ENCODE measurements at regions not wholly inside any gene's neighbourhood (a gene's known extent, or its start where the extent isn't known, plus 50 kb on each side); places are given as distances from the start of the nearest gene placed in this dataset.
"Not testable (repeated sequence)": the region's sequence is repeated elsewhere in the genome, so short reads cannot be mapped to it uniquely, and the experiment has no call there.

DNA sequence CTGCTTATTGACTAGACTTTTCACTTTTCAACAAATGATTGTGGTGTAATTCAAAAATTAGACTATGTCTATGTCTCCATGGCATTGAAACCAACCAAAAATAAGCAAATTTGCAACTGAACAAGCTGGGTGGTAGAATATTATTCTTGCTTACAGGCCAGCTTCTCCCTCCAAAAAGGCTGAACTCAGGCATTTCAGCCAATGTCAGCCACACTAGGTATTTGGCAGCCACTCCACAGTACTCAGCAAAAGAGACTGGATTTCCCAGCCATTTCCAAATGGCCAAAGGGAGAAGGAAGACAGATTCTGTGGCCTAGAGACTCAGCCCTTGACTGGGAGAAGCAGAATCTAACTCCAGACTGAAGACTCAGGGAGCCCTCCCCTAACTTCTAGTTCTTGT, 121.8 kb upstream of the IRX5 start:
- no peak for DNase-seq (ENCODE audit: low spot score)

- DNase-seq (ENCODE audit: low spot score), result no peak
Observed at GRCh38 chr16:54806881-54807360, 123.7 kb upstream of the IRX5 start.

DNA sequence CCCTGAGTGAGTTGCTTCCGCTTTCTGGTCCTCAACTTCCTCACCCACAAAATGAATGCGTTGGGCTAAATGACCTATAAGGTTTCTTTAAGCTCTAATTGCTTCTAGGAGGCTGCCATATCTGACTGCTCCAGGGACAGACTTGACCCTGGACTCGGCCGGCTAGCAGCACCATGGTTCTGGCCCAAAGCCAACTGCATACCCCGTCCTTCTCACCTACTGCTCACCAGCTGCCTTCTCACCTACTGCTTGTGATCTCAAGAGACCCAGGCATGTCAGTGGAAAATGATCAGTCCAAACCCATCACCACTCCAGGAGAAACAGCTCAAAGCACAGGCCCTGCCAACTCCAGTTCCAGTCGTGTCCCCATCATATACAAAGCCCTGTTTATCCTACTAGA, 124.3 kb upstream of the IRX5 start:
- no peak for DNase-seq (ENCODE audit: low spot score)

- DNase-seq (ENCODE audit: low spot score), result no peak
Observed at GRCh38 chr16:54805648-54806047, 125.0 kb upstream of the IRX5 start.

GRCh38 chr16:54801057-54801844, 129.4 kb upstream of the IRX5 start:
- DNase-seq (ENCODE audit: low spot score), result no peak

DNA sequence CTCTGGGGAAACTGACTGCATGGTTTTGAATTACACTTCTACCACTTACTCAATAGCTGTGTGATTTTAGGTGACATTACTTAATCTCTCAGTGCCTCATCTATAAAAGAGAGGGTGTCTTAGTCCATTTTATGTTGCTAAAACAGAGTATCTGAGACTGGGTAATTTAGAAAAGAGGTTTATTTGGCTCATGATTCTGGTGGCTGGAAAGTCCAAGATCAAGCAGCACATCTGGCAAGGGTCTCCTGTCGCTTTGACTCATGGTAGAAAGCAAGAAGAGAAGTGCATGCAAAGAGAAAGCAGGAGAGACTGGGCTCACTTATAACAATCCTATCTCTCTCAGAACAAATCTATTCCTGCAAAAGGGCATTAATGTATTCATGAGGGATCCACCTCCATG, 132.4 kb upstream of the IRX5 start:
- no peak for DNase-seq (ENCODE audit: low spot score)

DNA sequence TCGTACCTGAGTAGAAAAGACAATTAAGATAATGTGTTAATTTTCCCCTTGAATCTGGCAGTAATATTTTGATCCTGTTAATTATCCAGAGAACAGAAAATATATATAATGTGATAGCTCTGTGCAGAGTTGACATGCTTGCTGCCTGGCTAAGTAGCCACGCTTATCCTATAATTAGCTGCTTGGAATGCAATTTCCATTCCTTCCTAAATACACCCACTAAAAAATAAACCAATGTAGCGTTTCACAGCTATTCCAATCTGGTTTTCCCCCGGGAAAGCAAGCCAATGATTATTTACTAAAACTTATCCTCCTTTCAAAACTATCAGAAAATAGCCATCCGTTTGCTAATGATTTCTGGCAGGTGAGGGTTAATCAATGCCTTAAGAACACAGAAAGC, 134.5 kb upstream of the IRX5 start:
- DNase-seq (ENCODE audit: low spot score), result no peak

DNA sequence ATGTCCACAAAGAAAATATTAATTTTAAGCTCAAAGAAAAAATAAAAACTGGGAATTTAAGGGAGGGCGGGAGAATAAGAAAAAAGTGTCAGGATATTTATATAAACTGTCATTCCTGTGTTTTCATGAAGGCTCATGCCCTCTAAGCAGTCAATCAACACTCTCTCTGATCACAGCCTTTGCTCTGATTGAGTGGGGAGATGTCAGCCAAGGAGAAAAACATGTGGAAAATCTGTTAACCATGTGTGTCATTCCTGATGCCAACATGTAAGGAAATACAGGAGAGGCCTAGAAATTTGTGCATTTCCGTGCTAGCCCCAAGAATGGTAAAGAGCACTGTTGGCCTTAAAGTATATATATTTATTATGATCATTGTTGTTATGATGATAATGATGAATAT, 137.9 kb upstream of the IRX5 start:
- no peak for DNase-seq (ENCODE audit: low spot score)

- DNase-seq (ENCODE audit: low spot score), result no peak
Observed at GRCh38 chr16:54787045-54787444, 143.6 kb upstream of the IRX5 start.

DNA sequence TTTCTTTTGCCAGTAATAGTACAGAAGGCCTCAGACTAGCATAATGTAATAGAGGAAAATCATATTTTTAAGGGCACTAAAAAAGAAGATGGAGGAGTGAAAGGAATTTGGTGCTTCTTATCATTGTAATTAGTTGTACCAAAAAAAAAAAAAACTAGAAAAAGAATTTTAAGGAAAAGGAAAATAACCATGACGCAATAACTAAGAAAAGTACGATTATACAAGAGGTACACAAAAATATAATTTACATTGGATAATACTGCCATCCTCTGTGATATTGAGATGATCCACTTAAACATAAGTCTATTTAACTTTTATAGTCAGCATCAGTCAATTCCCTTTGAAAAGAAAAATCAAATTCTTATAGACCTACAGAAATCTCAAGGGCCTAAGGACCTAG, 146.7 kb upstream of the IRX5 start:
- no peak for DNase-seq (ENCODE audit: low spot score)

DNA sequence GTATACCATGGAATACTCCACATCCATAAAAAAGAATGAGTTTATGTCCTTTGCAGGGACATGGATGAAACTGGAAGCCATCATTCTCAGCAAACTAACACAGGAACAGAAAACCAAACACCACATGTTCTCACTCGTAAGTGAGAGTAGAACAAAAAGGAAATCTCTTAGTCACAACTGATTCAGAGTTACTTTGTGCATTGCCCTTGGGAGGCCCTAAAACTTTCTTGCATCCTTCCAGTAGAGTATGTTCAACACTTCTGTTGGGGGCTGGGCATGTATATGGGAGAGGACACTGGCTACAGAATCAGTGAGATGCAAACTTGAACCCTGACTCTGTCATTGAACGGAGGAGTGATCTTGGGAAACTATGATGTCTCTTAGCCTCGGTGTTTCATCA, 147.4 kb upstream of the IRX5 start:
- no peak for DNase-seq (ENCODE audit: low spot score)

DNA sequence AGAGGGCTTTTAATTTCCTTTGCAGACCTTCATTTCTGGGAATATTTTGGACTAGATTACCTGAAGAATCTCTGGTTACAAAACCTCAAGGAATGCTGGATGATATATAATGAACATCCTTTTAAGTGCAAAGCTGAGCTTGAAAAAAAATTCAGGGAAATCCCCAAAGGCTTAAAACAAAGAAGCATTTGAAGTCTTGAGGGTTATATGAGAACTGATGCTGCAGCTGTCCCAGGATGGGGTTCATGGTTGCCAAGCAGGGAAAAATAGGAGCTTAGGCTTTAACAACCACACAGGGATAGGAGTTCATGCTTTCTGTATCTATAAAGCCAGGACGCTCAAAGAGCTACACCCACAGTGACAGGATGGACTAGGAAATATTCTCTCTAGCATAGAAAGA, 150.4 kb upstream of the IRX5 start:
- DNase-seq (ENCODE audit: low spot score), result no peak

- DNase-seq (ENCODE audit: low spot score), result no peak
Observed at GRCh38 chr16:54779549-54779948, 151.1 kb upstream of the IRX5 start.

- DNase-seq (ENCODE audit: low spot score), result no peak
Observed at GRCh38 chr16:54774768-54775167, 155.9 kb upstream of the IRX5 start.

DNA sequence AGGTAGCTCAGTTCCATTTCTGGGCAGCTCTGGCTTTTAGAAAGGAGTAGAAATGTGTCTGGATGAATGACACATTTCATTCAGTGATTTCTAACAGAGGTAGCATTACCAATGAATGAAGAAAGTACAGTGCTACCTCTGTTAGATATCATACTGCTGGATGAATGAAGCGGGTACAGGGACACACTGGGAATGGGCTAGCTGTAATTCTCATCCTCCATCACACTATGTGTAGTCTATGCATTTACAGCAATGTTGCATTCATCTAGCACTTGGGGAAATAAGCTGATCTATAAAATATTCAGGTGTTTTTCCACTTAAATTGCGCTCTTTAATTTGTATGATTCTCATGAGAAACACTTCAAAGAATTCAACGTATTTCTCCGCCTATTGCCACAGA, 158.3 kb upstream of the IRX5 start:
- no peak for DNase-seq (ENCODE audit: low spot score)

DNA sequence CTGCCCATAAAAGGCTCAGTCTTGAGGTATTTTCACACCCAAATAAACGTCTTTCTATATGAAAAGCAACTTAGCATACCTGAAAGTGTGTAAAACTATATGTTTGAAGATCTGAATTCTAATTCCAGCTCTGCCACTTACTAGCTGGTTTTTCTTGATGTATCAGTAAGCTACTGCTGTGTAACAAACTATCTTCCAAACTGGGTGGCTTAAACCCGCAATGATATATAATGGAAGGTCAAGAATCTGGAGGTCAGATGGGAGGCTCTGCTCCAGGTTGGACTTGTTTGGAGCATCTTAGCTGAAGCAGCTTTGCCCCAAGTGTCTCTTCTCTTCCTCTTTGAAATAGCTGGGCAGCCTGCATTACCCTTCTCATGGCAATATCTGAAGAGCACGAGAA, 164.3 kb upstream of the IRX5 start:
- DNase-seq (ENCODE audit: low spot score), result no peak

DNA sequence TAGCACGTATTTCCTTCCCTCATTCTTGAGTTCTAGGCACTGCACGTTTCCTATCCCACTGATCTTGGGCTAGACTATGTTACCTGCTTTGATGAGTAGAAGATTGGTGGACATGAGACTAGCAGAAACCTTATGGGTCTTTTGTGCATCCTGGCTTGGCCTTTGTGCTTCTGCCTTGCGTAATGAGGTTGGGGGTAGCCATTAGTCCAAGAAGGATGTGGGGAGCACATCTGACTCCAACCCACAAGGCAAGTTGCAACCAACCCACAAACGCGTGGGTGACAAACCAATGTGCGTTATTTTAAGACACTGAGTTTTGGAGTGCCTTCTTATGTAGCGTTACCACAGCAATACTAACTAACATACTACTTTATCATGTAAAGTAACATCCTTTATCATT, 180.4 kb upstream of the IRX5 start:
- no peak for DNase-seq (ENCODE audit: low spot score)

GRCh38 chr16:54748611-54749190, 182.0 kb upstream of the IRX5 start:
- no peak for DNase-seq (ENCODE audit: low spot score)

- no peak for DNase-seq (ENCODE audit: low spot score)
Observed at GRCh38 chr16:54746596-54746995, 184.1 kb upstream of the IRX5 start.

- no peak for DNase-seq (ENCODE audit: low spot score)
Observed at GRCh38 chr16:54744998-54745397, 185.7 kb upstream of the IRX5 start.

- DNase-seq (ENCODE audit: low spot score), result no peak
Observed at GRCh38 chr16:54742436-54742835, 188.2 kb upstream of the IRX5 start.

- DNase-seq (ENCODE audit: low spot score), result no peak
Observed at GRCh38 chr16:54739381-54739780, 191.3 kb upstream of the IRX5 start.

DNA sequence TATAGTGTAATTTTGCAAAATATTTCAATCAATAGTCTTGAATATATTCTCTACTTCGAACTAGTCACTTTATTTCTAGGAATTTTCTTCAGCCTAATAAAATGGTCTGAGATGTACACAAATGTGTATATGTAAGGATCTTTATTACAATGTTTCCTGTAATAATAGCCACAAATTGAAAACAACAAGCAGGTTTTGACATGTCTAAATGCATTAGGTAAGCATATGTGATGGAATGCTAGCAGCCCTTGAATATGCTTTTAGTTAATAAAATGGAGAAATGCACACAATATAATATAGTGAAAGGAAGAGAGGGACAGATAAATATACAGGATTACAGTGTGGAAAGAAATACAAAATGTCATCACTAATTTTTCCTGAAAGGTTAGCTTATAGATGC, 196.5 kb upstream of the IRX5 start:
- no peak for DNase-seq (ENCODE audit: low spot score)

GRCh38 chr16:54727696-54728095, 203.0 kb upstream of the IRX5 start:
- not testable (repeated sequence) for DNase-seq (ENCODE audit: low spot score)

Data from HuH-7 (cell line).